ENCODE measurements at regions not wholly inside any gene's neighbourhood (a gene's known extent, or its start where the extent isn't known, plus 50 kb on each side); places are given as distances from the start of the nearest gene placed in this dataset.

GRCh38 chr5:164184158-164184557, 678.7 kb downstream of the MAT2B start:
- ATAC-seq = no peak; the same call in 2 of the 3 replicates
- TF ChIP-seq TOX (CRISPR knock-in tag; IDR thresholded peaks at IDR 0.05; ENCODE audit: borderline replicate concordance) (no peak), ZNF8 (CRISPR knock-in tag; IDR thresholded peaks at IDR 0.05) (no peak), PATZ1 (CRISPR knock-in tag; IDR thresholded peaks at IDR 0.05; ENCODE audit: borderline replicate concordance) (no peak), SNAI2 (CRISPR knock-in tag; IDR thresholded peaks at IDR 0.05) (no peak), CSRNP3 (CRISPR knock-in tag; IDR thresholded peaks at IDR 0.05) (no peak), ARNTL (CRISPR knock-in tag; IDR thresholded peaks at IDR 0.05; ENCODE audit: borderline replicate concordance, low read depth) (no peak), RARB (CRISPR knock-in tag; IDR thresholded peaks at IDR 0.05) (no peak), TCF4 (CRISPR knock-in tag; IDR thresholded peaks at IDR 0.05; ENCODE audit: borderline replicate concordance) (no peak), OSR1 (CRISPR knock-in tag; IDR thresholded peaks at IDR 0.05) (no peak)
- TF ChIP-seq, protein P1, sequence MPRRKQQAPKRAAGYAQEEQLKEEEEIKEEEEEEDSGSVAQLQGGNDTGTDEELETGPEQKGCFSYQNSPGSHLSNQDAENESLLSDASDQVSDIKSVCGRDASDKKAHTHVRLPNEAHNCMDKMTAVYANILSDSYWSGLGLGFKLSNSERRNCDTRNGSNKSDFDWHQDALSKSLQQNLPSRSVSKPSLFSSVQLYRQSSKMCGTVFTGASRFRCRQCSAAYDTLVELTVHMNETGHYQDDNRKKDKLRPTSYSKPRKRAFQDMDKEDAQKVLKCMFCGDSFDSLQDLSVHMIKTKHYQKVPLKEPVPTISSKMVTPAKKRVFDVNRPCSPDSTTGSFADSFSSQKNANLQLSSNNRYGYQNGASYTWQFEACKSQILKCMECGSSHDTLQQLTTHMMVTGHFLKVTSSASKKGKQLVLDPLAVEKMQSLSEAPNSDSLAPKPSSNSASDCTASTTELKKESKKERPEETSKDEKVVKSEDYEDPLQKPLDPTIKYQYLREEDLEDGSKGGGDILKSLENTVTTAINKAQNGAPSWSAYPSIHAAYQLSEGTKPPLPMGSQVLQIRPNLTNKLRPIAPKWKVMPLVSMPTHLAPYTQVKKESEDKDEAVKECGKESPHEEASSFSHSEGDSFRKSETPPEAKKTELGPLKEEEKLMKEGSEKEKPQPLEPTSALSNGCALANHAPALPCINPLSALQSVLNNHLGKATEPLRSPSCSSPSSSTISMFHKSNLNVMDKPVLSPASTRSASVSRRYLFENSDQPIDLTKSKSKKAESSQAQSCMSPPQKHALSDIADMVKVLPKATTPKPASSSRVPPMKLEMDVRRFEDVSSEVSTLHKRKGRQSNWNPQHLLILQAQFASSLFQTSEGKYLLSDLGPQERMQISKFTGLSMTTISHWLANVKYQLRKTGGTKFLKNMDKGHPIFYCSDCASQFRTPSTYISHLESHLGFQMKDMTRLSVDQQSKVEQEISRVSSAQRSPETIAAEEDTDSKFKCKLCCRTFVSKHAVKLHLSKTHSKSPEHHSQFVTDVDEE (CRISPR knock-in tag; IDR thresholded peaks at IDR 0.05) = no peak

DNA sequence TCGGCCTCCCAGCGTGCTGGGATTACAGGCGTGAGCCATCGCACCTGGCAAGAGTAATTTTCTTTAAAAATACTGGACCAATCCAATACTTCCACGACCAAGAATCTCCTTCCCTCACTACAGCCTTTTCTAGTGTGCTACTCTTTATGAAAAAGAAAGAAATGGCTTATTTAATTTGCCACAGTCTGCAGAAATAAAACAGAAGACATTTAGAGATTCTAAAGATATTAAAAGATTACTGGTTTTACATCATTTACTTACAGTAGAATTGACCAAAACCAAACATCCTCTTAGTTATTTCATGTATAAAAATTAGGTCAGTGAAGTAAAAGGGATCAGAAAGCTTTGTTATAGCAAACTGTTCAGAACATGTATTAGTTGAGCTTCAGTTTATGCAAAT, 679.6 kb downstream of the MAT2B start:
- no peak for TF ChIP-seq TOX (CRISPR knock-in tag; IDR thresholded peaks at IDR 0.05; ENCODE audit: borderline replicate concordance)
- TF ChIP-seq TCF4 (CRISPR knock-in tag; IDR thresholded peaks at IDR 0.05; ENCODE audit: borderline replicate concordance) = peak; percentile 54; the same call in 1 of the 2 replicates
- peak; percentile 64 for TF ChIP-seq ISL1 (CRISPR knock-in tag; IDR thresholded peaks at IDR 0.05)
- TF ChIP-seq CREB5 (CRISPR knock-in tag; IDR thresholded peaks at IDR 0.05; ENCODE audit: low read depth) = no peak
- no peak for TF ChIP-seq ZNF70 (CRISPR knock-in tag; IDR thresholded peaks at IDR 0.05)
- TF ChIP-seq SNAI2 (CRISPR knock-in tag; IDR thresholded peaks at IDR 0.05) = no peak
- ATAC-seq = peak; percentile 61; the same call in 2 of the 3 replicates

DNA sequence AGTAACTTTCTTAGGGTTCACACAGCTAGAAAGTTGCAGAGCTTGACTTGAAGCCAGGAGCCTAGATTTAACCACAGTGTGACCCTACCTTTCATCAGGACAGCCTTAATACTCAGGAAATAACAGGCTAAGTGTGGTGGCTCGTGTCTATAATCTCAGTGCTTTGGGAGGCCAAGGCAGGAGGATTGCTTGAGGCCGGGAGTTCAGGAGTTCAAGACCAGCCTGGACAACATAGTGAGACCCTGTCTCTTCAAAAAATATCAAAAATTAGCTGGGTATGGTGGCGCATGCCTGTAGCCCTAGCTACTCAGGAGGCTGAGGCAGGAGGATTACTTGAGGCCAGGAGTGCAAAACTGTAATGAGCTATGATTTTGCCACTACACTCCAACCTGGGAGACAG, 681.1 kb downstream of the MAT2B start:
- no peak for ATAC-seq
- TF ChIP-seq OSR1 (CRISPR knock-in tag; IDR thresholded peaks at IDR 0.05) (no peak), ZFP30 (CRISPR knock-in tag; IDR thresholded peaks at IDR 0.05) (no peak)

- ATAC-seq = no peak
- no peak for TF ChIP-seq PATZ1 (CRISPR knock-in tag; IDR thresholded peaks at IDR 0.05; ENCODE audit: borderline replicate concordance)
- TF ChIP-seq ISL1 (CRISPR knock-in tag; IDR thresholded peaks at IDR 0.05) = peak; percentile 23; the same call in 1 of the 2 replicates
Measured at GRCh38 chr5:164187785-164188184, 682.4 kb downstream of the MAT2B start.

DNA sequence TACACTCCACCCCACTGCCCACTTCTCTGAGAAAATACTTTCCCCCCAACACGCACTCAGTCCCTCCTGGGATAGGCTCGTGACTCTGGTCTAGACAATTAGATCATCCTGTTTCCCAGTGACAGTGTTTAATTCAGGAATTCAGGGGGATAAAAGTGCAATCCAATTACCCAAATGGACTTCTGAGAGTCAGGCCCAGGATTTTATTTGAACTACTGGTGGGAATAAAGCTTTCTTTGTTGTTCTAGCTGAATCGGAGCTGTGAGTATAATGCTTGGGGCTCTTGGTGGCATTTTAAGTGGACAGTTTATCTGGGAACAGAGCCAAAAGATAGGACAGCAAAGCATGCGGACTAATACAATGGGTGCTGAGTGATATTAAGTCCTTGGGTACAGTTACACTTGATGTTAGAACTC, 683.3 kb downstream of the MAT2B start:
- ATAC-seq = no peak
- TF ChIP-seq RARB (CRISPR knock-in tag; IDR thresholded peaks at IDR 0.05) (no peak), ARNTL (CRISPR knock-in tag; IDR thresholded peaks at IDR 0.05; ENCODE audit: borderline replicate concordance, low read depth) (no peak), SNAI2 (CRISPR knock-in tag; IDR thresholded peaks at IDR 0.05) (0 out of 2 replicates have a peak, but pooled peaks have one; percentile 30), ZFP30 (CRISPR knock-in tag; IDR thresholded peaks at IDR 0.05) (no peak), ZNF565 (CRISPR knock-in tag; conservative IDR thresholded peaks at IDR 0.05; ENCODE audit: low read depth) (no peak), POU6F1 (CRISPR knock-in tag; IDR thresholded peaks at IDR 0.05; ENCODE audit: borderline replicate concordance, low read depth) (no peak), BACH2 (CRISPR knock-in tag; IDR thresholded peaks at IDR 0.05; ENCODE audit: borderline replicate concordance) (no peak), ZNF70 (CRISPR knock-in tag; IDR thresholded peaks at IDR 0.05) (no peak), ZFP3 (CRISPR knock-in tag; IDR thresholded peaks at IDR 0.05) (no peak), ISL1 (CRISPR knock-in tag; IDR thresholded peaks at IDR 0.05) (peak; percentile 95), CSDC2 (CRISPR knock-in tag; IDR thresholded peaks at IDR 0.05) (no peak)
- TF ChIP-seq, protein P1 (CRISPR knock-in tag; IDR thresholded peaks at IDR 0.05) = peak; percentile 56; the same call in 1 of the 2 replicates

Measured in SK-N-SH treated with all-trans-retinoic acid at 6 μM for 48 hours (cell line).